SK-N-MC (cell line): ENCODE measurements at regions not wholly inside any gene's neighbourhood (a gene's known extent, or its start where the extent isn't known, plus 50 kb on each side); places are given as distances from the start of the nearest gene placed in this dataset.

Experiments used
- DNase-seq: peaks from one replicate; pipeline ENCODE4 v3.0.0-alpha.2; 2011; ENCODE audit warnings: low read depth, low spot score
- H3K27ac ChIP-seq: fragments of 200-600 bp; sonication (generic); 2 replicates; pipeline ENCODE4 v1.5.1; 2016; ENCODE audit warnings: mixed run types
- H3K36me3 ChIP-seq: fragments of 200-600 bp; sonication (generic); 2 replicates; pipeline ENCODE4 v1.6.1; 2017; ENCODE audit warnings: antibody characterized with exemption, low read length, mixed read lengths; ENCODE audit not compliant: insufficient read depth
- H3K4me3 ChIP-seq: fragments of 200-600 bp; sonication (generic); 2 replicates; pipeline ENCODE4 v1.5.1; 2016
- H3K9ac ChIP-seq: fragments of 200-600 bp; sonication (generic); 2 replicates; pipeline ENCODE4 v1.8.0; 2017; ENCODE audit warnings: mixed run types, mixed read lengths; ENCODE audit not compliant: insufficient read length
- H3K9me3 ChIP-seq: fragments of 200-600 bp; sonication (generic); 2 replicates; pipeline ENCODE4 v1.6.1; 2017; ENCODE audit warnings: low read depth, mild to moderate bottlenecking, antibody characterized with exemption, low read length, moderate library complexity, mixed read lengths
- EZH2 ChIP-seq: fragments of 200-600 bp; sonication (generic); IDR thresholded peaks from one replicate; pipeline ENCODE4 v1.6.1; 2017; ENCODE audit warnings: antibody characterized with exemption
- FOXP2 ChIP-seq: optimal IDR thresholded peaks from 2 replicates; pipeline ENCODE3; 2011; ENCODE audit warnings: mild to moderate bottlenecking, moderate library complexity; ENCODE audit not compliant: insufficient read depth; ENCODE audit errors: extremely low read length, control extremely low read depth
- POLR2AphosphoS5 ChIP-seq: IDR thresholded peaks from 2 replicates; pipeline ENCODE4 v1.6.1; 2012; ENCODE audit warnings: mild to moderate bottlenecking, low read depth, low read length, borderline replicate concordance

DNA sequence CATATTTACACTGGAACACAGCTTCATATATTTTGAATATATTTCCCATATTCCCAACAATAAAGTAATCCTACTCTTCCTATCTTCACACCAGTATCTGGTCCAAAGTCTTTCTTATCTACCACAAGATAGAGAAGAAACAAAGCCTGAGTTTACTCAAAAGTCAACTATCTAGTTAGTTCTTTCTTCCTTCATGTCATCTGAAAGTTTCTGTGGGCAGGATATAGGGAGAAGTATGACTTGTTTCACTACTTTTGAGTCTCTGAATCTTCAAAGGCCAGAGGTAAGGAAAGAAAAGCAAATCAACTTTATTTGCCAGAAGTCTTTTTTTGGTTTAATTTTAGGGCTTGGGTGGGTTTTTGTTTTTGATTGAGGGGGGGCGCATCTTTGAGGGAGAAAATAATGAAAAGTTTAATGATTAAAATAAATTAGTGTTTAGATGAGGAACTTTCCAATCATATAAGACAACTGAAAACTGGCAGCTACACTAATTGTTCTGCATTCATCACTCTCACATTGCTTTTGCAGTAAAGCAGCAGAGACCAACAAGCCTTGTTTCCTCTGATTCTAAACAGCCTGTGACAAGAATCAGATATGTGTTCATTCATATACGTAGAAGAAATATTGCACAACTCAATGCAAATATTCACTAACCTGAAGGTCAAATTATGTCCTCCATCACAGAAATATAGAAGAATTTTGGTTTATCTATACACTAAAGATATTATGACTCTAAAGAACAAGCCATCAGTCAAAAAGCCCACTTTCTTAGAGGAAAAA, 421.4 kb downstream of the SHQ1 start:
- TF ChIP-seq EZH2 = no peak
- no peak for TF ChIP-seq POLR2AphosphoS5
- TF ChIP-seq FOXP2 = no peak
- no peak overlapping the region for H3K9ac ChIP-seq
- no peak overlapping the region for H3K4me3 ChIP-seq
- DNase-seq = no peak
- H3K36me3 ChIP-seq = no peaks in the 10 kb centered on the region
- H3K27ac ChIP-seq = no peak overlapping the region
- no peaks in the 10 kb centered on the region for H3K9me3 ChIP-seq

DNA sequence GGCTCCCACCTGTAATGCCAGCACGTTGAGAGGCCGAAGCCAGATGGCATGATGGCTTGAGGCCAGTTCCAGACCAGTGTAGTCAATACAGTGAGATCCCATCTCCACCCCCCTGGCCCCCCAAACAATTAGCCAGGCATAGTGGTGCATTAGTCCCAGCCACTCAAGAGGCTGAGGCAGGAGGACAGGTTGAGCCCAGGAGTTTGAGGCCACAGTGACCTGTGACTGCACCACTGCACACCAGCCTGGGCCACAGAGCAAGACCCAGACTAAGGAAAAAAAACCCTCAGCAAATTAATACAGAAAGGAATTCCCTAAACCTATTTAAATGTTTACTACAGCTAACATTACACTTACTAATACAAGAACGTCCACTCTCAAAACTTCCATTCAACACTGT, 424.6 kb downstream of the SHQ1 start:
- no peaks in the 10 kb centered on the region for H3K36me3 ChIP-seq
- no peak overlapping the region for H3K9ac ChIP-seq
- H3K4me3 ChIP-seq = no peak overlapping the region
- no peak overlapping the region for H3K27ac ChIP-seq
- no peaks in the 10 kb centered on the region for H3K9me3 ChIP-seq
- no peak for TF ChIP-seq EZH2
- no peak for TF ChIP-seq POLR2AphosphoS5
- no peak for TF ChIP-seq FOXP2
- no peak for DNase-seq

DNA sequence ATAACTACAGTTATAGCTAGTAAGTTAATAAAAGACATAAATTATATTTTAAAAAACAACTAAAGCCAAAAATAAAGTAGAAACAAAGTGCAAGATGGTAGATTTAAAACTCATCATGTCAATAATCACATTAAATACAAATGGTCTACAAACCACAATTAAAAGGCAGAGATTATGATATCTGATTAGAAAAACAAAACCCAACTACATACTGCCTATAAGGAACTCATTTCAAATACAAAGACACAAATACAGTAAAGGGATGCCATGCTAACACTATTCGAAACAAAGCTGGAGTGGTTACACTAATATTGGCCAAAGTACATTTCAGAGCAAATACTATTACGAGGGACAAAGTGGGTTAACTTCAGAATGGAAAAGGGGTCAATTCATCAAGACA, 426.5 kb downstream of the SHQ1 start:
- Histone ChIP-seq H3K27ac (no peak overlapping the region), H3K9ac (no peak overlapping the region), H3K9me3 (no peaks in the 10 kb centered on the region), H3K36me3 (no peaks in the 10 kb centered on the region), H3K4me3 (no peak overlapping the region)
- DNase-seq = no peak
- TF ChIP-seq POLR2AphosphoS5 = no peak
- TF ChIP-seq EZH2 = no peak
- TF ChIP-seq FOXP2 = no peak

DNA sequence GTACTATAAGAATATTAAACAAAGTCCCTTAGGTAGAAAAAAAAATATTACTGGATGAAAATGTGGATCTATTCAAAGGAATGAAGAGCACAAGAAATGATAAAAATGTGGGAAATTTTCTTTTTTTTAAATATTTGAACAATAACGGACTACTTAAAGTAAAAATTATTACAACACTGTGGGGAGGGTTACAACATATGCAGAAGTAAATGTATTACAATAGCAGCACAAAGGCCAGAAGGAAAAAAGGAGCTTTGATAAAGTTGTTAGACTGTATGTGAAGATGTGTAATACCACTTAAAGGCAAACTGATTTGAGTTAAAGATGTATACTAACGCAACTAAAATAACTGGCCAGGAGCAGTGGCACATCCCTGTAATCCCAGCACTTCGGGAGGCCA, 427.1 kb downstream of the SHQ1 start:
- no peak overlapping the region for H3K4me3 ChIP-seq
- DNase-seq = no peak
- no peak overlapping the region for H3K9ac ChIP-seq
- no peak overlapping the region for H3K27ac ChIP-seq
- H3K9me3 ChIP-seq = no peaks in the 10 kb centered on the region
- H3K36me3 ChIP-seq = no peaks in the 10 kb centered on the region
- no peak for TF ChIP-seq FOXP2
- TF ChIP-seq EZH2 = no peak
- no peak for TF ChIP-seq POLR2AphosphoS5

DNA sequence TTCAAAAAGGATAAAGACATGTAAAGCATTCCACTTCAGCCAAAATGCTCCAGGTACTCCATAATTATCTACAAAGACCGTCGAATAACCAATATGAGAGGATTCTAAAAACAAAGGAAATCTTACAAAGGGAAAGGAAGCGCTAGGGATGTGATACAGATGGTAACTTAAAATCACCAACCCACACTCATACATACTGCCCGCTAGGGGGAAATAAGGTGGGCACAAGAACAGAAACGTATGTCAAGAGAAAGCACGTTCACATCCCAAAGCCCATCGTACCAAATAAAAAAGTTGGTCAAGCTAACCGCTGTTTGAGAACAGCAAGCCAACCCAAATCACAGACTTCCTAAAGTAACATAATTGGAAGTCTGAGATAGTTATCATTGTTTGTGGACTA, 429.4 kb downstream of the SHQ1 start:
- DNase-seq = no peak
- H3K4me3 ChIP-seq = no peak overlapping the region
- TF ChIP-seq EZH2 (no peak), POLR2AphosphoS5 (no peak), FOXP2 (no peak)
- H3K9me3 ChIP-seq = no peaks in the 10 kb centered on the region
- H3K27ac ChIP-seq = no peak overlapping the region
- H3K36me3 ChIP-seq = no peaks in the 10 kb centered on the region
- no peak overlapping the region for H3K9ac ChIP-seq

DNA sequence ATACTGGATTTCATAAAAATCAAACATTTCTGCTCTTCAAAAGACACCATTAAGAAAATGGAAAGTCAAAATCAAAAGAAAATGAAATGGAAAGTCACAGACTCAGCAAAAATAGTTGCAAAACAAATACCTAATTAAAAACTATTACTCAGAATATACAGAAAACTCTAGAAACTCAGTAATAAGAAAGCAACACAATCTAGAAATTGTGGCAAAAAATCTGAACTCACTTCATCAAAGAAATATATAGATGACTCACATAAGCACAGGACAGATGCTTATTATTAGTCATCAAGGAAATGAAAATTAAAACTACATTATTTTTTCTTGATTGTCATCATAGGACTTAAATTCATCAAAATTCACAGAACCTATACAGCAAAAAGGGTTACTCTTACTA, 430.0 kb downstream of the SHQ1 start:
- TF ChIP-seq POLR2AphosphoS5 = no peak
- TF ChIP-seq FOXP2 = no peak
- TF ChIP-seq EZH2 = no peak
- H3K9me3 ChIP-seq = no peaks in the 10 kb centered on the region
- no peaks in the 10 kb centered on the region for H3K36me3 ChIP-seq
- no peak overlapping the region for H3K27ac ChIP-seq
- H3K9ac ChIP-seq = no peak overlapping the region
- H3K4me3 ChIP-seq = no peak overlapping the region
- no peak for DNase-seq

DNA sequence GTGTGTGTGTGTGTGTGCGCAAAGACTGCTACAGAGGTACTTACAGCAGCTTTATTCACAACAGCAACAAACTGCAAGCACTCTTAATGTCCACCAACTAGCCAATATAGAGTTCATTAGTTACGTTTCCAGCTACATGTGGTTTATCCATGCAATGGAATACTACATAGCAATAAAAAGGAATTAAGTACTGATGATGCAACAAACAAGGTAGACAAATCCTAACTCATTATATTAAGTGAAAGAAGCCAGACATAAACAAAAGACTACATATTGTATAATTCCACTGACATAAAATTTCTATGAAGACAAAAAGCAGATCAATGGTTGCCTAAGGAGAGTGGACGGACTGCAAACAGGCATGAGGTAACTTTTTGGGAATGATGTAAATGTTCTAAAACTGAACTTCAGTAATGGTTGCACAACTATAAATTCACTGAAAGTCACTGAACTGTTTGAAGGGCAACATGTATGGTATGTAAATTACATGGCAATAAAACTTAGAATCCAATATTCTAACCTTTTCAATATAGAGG, 433.7 kb downstream of the SHQ1 start:
- Histone ChIP-seq H3K4me3 (no peak overlapping the region), H3K9ac (no peak overlapping the region), H3K9me3 (no peaks in the 10 kb centered on the region), H3K36me3 (no peaks in the 10 kb centered on the region), H3K27ac (no peak overlapping the region)
- no peak for DNase-seq
- no peak for TF ChIP-seq FOXP2
- TF ChIP-seq POLR2AphosphoS5 = no peak
- no peak for TF ChIP-seq EZH2

DNA sequence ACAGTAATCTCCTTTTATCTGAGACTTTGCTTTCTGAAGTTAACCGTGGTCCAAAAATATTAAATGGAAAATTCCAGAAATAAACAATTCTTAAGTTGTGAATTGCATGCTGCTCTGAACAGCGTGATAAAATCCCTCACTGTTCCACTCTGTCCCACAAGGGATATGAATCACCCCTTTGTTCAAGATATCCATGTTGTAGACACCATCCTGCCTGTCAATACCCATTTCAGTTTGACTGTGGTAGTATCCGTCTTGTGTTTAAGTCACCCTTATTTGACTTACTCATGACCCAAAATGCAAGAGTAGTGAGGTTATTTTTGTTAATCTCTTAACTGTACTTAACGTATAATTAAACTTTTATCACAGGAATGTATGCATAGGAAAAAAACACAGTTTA, 435.0 kb downstream of the SHQ1 start:
- no peak for DNase-seq
- no peak overlapping the region for H3K4me3 ChIP-seq
- H3K9me3 ChIP-seq = no peaks in the 10 kb centered on the region
- no peak overlapping the region for H3K9ac ChIP-seq
- TF ChIP-seq POLR2AphosphoS5 (no peak), EZH2 (no peak), FOXP2 (no peak)
- no peaks in the 10 kb centered on the region for H3K36me3 ChIP-seq
- no peak overlapping the region for H3K27ac ChIP-seq
